Superior temporal gyrus (tissue), 1 donor: ENCODE measurements at regions not wholly inside any gene's neighbourhood (a gene's known extent, or its start where the extent isn't known, plus 50 kb on each side); places are given as distances from the start of the nearest gene placed in this dataset.
"Not testable (repeated sequence)": the region's sequence is repeated elsewhere in the genome, so short reads cannot be mapped to it uniquely, and the experiment has no call there.

Source experiments
- DNase-seq: peaks from one replicate; pipeline ENCODE4 v3.0.0-alpha.2; 2016; ENCODE audit errors: extremely low spot score

DNA sequence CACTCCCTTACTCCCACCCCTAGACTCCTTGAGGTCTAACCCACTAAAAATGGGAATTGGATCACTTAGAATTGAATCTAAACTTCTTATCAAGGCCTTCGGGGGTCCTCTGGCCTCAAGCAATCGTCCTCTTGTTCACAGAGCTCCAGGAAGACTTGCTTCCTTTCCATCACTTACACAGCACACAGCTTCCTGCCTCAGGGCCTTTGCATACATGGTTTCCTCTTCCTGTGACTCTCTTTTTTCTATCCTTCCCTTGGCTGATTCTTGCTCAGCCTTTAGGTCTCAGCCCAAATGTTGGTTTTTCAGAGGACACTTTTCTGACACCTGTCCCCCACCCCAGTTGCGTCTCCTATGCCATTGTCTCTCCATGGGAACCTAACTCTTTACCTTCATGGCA, 50.0 kb upstream of the ALDH1B1 start:
- no peak for DNase-seq

DNA sequence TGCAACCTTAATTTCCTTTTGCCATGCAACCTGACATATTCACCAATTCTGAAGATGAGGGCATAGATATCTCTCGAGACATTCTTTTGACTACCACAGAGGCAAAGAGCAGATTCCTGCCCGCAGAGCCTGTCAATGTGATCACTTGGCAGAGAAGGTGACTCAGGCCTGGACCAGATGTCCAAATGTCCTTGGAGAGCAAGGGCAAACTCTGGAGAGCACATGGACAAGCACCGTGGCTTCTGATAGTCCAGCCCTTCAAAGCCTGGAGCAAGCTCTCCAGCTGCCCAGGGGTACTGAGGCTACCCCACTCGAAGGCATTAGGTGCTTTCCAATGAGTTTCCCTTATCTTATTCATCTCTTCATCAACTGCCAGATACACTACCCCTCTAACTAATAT, 50.4 kb upstream of the ALDH1B1 start:
- DNase-seq: no peak

DNA sequence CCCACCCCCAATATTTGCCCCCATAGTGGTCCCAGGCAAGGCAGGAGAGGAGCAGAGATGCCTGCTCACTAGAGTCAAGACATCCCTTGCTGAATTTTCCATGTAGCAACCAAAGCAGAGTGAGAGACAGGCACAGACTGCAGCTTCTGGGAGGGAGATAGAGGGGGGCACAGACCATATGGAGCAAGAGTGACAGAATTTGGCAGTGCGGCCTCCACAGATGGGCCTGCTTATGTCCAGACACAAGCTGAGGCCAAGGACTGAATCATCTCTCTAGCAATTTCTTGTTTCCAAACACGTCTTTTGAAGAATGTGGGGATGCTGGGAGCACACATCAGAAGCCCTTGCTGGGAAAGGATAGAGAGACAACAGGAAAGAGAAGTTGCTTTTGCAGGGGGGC, 53.0 kb upstream of the ALDH1B1 start:
- DNase-seq: no peak

DNA sequence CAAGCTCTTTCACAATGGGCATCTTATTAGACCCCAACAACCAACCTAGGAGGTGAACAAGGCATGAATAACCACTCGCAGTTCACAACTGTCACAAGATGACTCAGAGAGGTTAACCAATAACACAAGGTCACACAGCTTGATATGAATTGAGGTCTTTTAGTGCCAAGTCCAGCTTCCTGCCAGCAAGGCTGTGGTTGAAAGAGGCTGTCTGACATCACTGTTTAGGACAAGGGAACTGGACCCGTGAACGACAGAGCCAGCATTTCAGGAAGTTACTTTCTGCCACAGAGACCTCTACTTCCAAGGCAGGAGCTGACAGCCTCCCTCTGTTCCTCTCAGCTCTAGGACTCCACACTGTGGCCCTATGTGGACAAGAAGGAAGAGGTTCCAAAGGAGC, 53.4 kb upstream of the ALDH1B1 start:
- no peak for DNase-seq

GRCh38 chr9:38338342-38339018, 54.0 kb upstream of the ALDH1B1 start:
- DNase-seq: no peak

- DNase-seq: no peak
Observed at GRCh38 chr9:38337706-38338264, 54.7 kb upstream of the ALDH1B1 start.

DNA sequence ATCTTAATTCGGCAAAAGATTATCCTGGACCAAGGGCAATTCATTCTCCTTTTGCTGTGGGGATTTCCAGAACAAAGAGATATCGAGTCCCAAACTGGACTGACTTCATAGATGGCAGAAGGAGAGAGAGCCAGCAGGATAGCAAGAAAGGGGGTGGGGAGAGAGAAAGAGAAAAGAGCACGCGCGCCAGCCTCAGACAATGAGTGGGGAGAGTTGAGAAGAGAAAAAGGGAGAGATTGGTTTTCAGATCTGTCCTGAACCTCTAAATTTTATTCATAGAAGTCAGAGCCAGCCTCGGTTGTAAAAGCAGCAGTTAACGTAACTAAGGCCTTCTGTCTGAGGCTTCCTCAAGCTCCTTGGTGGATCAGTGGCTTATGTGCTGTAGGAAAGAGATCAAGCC, 55.3 kb upstream of the ALDH1B1 start:
- DNase-seq: no peak

DNA sequence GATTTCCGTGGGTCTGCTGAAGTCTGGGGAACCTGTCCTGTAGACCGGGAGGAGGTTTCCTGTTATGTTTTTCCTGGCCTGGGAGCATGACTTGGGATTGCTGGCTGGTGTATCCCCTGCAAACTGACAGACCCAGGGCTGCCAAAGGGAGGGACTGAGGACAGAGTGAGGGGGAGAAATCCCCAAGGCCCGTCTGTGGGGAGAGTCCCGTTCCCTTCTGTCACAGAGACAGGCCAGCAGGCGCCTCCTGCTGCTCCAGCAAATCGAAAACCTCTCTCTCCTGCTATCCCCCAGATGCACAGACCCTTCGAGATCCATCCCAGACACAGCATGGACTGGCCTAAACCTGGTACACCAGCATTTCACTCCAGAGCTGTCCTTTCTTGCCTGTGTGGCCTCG, 56.2 kb upstream of the ALDH1B1 start:
- no peak for DNase-seq

DNA sequence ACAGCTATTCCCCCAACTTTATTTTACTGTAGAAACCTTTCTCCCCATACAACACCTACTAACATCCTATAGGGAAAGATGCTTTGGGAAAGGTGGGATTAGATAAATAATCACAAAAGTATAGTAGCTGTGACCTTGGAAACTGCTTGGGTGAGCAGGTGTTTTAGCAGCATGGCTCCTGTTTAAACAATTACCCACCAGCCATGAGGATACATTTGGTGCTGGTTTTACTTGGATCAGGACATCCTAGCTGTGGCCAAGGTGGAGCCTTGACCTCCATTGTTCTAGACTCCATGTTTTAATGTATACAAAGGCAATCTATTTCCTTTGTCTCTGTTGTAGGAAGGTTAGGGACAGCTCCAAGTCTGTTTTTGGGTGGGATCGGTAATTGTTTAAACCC, 56.8 kb upstream of the ALDH1B1 start:
- DNase-seq: no peak

DNA sequence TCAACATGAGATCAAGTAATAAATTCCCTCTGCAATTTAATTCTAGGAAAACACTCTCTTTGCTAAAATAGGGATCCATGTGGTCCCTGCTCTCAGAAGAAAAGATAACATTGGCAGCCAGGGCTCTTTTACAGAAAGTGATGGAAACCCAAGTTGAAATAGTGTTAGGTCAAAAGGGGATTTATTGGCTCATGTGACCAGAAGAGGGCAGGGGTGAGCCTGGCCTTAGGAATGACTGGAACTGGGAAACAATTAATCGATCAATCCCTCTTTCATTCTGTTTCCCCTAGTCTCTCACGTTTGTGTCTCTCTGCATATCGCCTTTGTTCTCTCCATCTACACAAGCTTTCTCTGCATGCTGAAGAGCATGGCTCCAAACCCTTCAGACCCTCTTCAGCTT, 58.3 kb upstream of the ALDH1B1 start:
- no peak for DNase-seq

DNA sequence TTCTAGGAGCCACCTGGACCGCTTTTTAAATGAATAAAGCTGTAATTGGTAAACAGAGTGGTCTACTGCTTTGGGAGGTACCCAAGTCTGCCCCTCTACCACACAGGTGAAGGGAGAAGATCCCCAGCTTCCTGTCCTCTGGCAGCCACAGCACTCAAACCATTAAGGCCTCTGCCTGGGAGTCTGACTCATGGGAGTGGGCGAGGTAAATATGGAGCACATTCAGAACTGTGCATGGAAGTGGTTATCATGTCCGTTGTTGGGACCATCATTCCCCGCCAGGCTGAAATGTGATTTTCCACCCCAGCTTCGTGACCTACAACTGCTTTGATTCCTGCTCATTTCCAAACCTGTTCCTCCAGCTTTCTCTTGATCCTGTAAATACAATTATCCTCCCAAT, 59.5 kb upstream of the ALDH1B1 start:
- peak; percentile 13 for DNase-seq

- no peak for DNase-seq
Observed at GRCh38 chr9:38332625-38333024, 59.9 kb upstream of the ALDH1B1 start.

GRCh38 chr9:38331141-38331540, 61.4 kb upstream of the ALDH1B1 start:
- DNase-seq: no peak

DNA sequence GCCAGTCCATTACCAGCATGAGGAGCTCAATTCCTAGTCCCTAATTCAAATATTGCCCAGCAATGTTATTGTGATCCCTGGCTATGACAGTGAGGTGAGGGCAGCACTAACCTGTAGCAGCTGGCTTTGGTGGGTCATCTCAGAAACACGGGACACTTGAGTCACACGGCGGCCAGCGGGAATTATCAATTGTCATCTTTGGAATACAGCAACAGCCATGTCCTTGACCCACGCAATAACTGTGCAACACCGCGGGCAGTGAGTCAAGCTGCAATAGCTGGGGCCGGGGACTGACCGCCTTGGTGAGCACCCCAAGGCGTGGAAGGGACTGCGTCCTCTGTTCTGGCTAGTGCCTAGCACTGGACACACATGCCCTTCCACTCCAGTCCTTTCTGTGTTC, 62.5 kb upstream of the ALDH1B1 start:
- DNase-seq: no peak

GRCh38 chr9:38328765-38329164, 63.7 kb upstream of the ALDH1B1 start:
- no peak for DNase-seq

DNA sequence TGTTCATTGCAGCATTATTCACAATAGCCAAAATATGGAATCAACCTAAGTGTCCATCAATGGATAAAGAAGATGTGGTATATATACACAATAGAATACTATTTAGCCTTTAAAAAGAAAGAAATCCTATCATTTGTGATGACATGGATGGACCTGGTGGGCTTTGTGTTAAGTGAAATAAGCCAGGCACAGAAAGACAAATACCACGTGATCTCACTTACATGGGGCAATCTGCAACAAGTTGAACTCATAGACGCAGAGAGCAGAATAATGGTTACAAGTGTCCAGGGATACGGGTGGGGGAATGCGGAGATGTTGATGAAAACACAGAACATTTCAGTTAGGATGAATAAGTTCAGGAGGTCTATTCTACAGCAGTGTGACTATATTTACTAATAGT, 66.4 kb upstream of the ALDH1B1 start:
- no peak for DNase-seq

- not testable (repeated sequence) for DNase-seq
Observed at GRCh38 chr9:38324213-38324612, 68.3 kb upstream of the ALDH1B1 start.

GRCh38 chr9:38322937-38323336, 69.6 kb upstream of the ALDH1B1 start:
- DNase-seq: no peak

DNA sequence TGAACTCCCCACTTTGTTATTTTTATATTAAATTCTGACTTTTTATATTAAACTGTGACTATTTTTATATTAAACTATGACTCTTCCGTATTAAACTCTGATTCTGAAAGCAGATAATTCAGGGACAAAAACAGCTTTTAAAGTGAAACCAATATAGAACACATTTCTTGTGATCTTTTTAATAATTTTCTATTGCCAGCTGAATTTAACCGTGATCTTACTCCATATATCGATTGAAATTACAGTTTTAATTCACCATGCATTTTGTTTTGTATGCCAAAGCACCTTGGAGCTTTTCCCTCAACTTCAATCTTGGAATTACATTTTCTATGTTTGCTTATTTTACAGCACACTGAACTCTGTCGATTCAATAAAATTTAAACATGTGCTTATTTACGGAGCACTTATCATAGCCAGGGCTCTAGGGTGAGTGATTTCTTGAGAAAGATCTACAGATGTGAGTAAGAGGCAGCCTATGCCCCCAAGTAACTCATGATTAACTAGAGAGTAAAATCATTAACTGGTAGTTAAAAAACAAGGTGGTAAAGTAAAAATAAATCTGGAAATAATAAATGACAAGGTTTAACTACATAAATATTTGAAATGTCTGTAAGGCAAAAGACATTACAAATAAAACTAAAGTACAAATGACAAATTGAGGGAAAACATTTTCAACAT, 72.9 kb upstream of the ALDH1B1 start:
- DNase-seq: no peak

DNA sequence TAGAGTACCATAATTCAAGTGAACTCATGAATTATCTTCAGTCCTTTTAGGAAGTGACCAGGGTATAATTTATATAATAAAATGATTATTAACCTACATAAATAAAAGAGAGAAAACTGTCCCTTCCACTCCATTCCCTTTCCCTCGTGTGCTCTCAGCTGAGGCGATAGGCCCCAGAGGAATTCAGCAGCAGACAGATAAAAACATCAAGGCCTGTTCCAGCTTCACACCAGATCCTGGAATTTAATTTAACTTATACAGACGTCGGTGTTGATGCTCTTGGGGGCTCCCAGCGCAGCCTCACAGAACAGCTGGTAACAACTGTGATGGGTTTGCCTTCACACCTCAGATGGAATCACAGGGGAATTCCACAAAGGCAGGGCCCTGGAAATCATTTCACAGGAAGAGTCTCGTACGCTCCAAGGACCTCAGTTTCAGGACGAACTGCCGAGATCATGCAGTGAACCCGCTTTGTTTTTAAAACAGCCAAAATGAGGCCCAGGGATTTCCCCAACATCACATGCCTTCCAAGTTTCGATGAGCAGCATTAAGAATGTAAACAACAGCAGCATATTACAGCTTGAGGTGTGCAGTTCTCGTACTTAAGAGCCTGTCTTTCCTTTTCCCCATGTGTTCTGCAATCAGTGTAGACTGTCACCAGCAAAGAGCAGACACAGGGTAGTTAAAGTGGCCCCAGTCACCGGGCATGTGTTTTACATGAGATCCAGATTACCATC, 73.6 kb upstream of the ALDH1B1 start:
- no peak for DNase-seq

GRCh38 chr9:38316166-38316780, 76.2 kb upstream of the ALDH1B1 start:
- DNase-seq: no peak

GRCh38 chr9:38315085-38315595, 77.4 kb upstream of the ALDH1B1 start:
- DNase-seq: no peak
